IPS-15b (cell line): ENCODE measurements at regions not wholly inside any gene's neighbourhood (a gene's known extent, or its start where the extent isn't known, plus 50 kb on each side); places are given as distances from the start of the nearest gene placed in this dataset.

Experiments
- H3K27me3 ChIP-seq: one replicate; pipeline ENCODE4 v1.6.1; 2013; ENCODE audit warnings: low read length; ENCODE audit not compliant: control insufficient read depth, insufficient read depth
- H3K36me3 ChIP-seq: one replicate; pipeline ENCODE4 v1.6.1; 2013; ENCODE audit warnings: low read length; ENCODE audit not compliant: control insufficient read depth, insufficient read depth
- H3K4me1 ChIP-seq: one replicate; pipeline ENCODE4 v1.6.1; 2013; ENCODE audit warnings: mild to moderate bottlenecking, low read length; ENCODE audit not compliant: control insufficient read depth, insufficient read depth
- H3K4me3 ChIP-seq: one replicate; pipeline ENCODE4 v1.5.1; 2013; ENCODE audit warnings: low read depth, low read length
- H3K9ac ChIP-seq: one replicate; pipeline ENCODE4 v1.6.1; 2013; ENCODE audit warnings: low read depth, mild to moderate bottlenecking, low read length
- H3K9me3 ChIP-seq: one replicate; pipeline ENCODE4 v1.6.1; 2013; ENCODE audit warnings: mild to moderate bottlenecking, low read length; ENCODE audit not compliant: control insufficient read depth, insufficient read depth

DNA sequence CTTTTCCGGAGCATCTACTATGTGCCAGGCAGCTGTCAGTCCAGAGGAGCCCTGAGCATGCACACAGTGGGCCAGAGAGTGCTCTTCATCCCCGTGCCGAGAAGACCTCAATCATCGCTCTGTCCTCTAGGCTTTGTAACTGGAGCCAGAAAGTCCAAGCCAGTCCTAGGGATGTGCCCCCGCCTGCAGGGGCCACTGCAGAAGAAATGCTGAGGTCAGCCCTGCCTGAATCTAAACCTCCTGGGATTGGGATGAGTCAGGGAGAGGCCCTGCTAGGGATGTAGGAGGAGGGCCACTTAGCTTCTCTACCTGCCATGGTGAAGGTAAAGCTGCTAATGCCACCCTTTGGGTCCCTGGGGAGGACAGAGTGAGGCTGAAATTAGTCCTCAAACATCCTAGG, 146.8 kb downstream of the CDC5L start:
- H3K4me3 ChIP-seq = no peak overlapping the region
- no peak overlapping the region for H3K9ac ChIP-seq
- no peaks in the 10 kb centered on the region for H3K4me1 ChIP-seq
- no peaks in the 10 kb centered on the region for H3K27me3 ChIP-seq
- no peaks in the 10 kb centered on the region for H3K36me3 ChIP-seq
- H3K9me3 ChIP-seq = no peaks in the 10 kb centered on the region

- H3K4me3 ChIP-seq = no peak overlapping the region
- H3K27me3 ChIP-seq = no peaks in the 10 kb centered on the region
- H3K4me1 ChIP-seq = no peaks in the 10 kb centered on the region
- no peaks in the 10 kb centered on the region for H3K36me3 ChIP-seq
- no peaks in the 10 kb centered on the region for H3K9me3 ChIP-seq
- H3K9ac ChIP-seq = no peak overlapping the region
Measured at GRCh38 chr6:44535446-44535845, 147.9 kb downstream of the CDC5L start.

- Histone ChIP-seq H3K4me1 (no peaks in the 10 kb centered on the region), H3K4me3 (no peak overlapping the region), H3K27me3 (no peaks in the 10 kb centered on the region), H3K9me3 (no peaks in the 10 kb centered on the region), H3K36me3 (no peaks in the 10 kb centered on the region), H3K9ac (no peak overlapping the region)
Measured at GRCh38 chr6:44535967-44536366, 148.5 kb downstream of the CDC5L start.

- no peaks in the 10 kb centered on the region for H3K4me1 ChIP-seq
- no peaks in the 10 kb centered on the region for H3K36me3 ChIP-seq
- no peak overlapping the region for H3K9ac ChIP-seq
- H3K4me3 ChIP-seq = no peak overlapping the region
- H3K9me3 ChIP-seq = no peaks in the 10 kb centered on the region
- H3K27me3 ChIP-seq = no peaks in the 10 kb centered on the region
Measured at GRCh38 chr6:44537306-44538049, 150.0 kb downstream of the CDC5L start.

GRCh38 chr6:44538131-44538806, 150.8 kb downstream of the CDC5L start:
- Histone ChIP-seq H3K9me3 (no peaks in the 10 kb centered on the region), H3K36me3 (no peaks in the 10 kb centered on the region), H3K4me1 (no peaks in the 10 kb centered on the region), H3K27me3 (no peaks in the 10 kb centered on the region), H3K9ac (no peak overlapping the region), H3K4me3 (no peak overlapping the region)

- Histone ChIP-seq H3K36me3 (no peaks in the 10 kb centered on the region), H3K4me1 (no peaks in the 10 kb centered on the region), H3K9ac (no peak overlapping the region), H3K9me3 (no peaks in the 10 kb centered on the region), H3K27me3 (no peaks in the 10 kb centered on the region), H3K4me3 (no peak overlapping the region)
Measured at GRCh38 chr6:44538807-44539201, 151.3 kb downstream of the CDC5L start.

- H3K27me3 ChIP-seq = no peaks in the 10 kb centered on the region
- no peaks in the 10 kb centered on the region for H3K36me3 ChIP-seq
- H3K4me1 ChIP-seq = no peaks in the 10 kb centered on the region
- H3K4me3 ChIP-seq = no peak overlapping the region
- no peaks in the 10 kb centered on the region for H3K9me3 ChIP-seq
- H3K9ac ChIP-seq = no peak overlapping the region
Measured at GRCh38 chr6:44539701-44540355, 152.3 kb downstream of the CDC5L start.

GRCh38 chr6:44540881-44541280, 153.4 kb downstream of the CDC5L start:
- Histone ChIP-seq H3K9ac (no peak overlapping the region), H3K36me3 (no peaks in the 10 kb centered on the region), H3K4me1 (no peaks in the 10 kb centered on the region), H3K27me3 (no peaks in the 10 kb centered on the region), H3K4me3 (no peak overlapping the region), H3K9me3 (no peaks in the 10 kb centered on the region)

DNA sequence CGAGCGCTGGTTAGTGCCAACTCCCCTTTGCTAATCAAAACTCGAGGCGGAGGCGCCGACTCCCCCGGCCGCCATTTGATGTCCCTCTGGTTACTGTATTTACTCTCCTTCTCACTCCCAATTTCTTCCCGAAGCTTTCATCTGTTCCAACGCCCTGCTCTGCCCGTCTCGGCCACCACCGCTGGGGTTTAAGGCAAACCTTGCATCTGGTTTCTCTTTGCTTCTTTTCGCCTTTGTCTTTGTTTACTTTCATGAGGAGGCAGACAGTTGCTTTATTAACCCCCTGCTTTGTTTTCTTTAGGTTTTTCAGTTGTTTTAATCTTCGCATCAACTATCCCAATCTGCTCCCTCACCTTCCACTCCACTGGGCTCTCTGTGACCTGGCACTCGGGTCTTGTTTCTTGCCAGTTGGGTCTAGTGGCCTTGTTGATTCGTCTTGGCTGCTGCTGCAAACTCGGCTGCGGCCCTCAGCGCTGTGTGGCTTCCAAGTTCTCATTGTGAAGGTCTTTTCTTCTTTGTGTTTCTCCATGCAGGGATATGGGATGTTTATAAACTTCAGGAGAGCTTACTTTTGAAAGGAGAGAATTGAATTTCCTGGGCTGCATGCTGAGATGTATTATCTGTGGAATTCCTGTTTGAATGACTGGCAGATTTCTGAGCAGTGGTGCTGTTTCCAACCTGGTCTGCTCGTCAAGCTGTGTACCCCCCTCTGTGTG, 155.1 kb downstream of the CDC5L start:
- Histone ChIP-seq H3K36me3 (no peaks in the 10 kb centered on the region), H3K9me3 (no peaks in the 10 kb centered on the region), H3K9ac (no peak overlapping the region), H3K4me3 (no peak overlapping the region), H3K4me1 (no peaks in the 10 kb centered on the region), H3K27me3 (no peaks in the 10 kb centered on the region)

DNA sequence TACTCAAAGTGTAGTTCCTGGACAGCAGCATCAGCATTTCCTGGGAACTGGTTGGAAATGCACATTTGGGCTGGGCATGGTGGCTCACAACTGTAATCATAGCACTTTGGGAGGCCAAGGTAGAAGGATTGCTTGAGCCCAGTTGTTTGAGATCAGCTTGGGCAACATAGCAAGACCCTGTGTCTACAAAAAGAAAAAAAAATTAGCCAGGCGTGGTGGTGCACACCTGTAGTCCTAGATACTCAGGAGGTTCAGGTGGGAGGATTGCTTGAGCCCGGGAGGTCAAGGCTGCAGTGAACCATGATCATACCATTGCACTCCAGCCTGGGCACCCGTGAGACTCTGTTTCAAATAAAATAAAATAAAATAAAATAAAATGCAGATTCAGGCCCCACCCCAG, 156.2 kb downstream of the CDC5L start:
- no peak overlapping the region for H3K9ac ChIP-seq
- H3K9me3 ChIP-seq = no peaks in the 10 kb centered on the region
- no peaks in the 10 kb centered on the region for H3K36me3 ChIP-seq
- H3K4me1 ChIP-seq = no peaks in the 10 kb centered on the region
- H3K4me3 ChIP-seq = no peak overlapping the region
- no peaks in the 10 kb centered on the region for H3K27me3 ChIP-seq

GRCh38 chr6:44545224-44545623, 157.7 kb downstream of the CDC5L start:
- Histone ChIP-seq H3K36me3 (no peaks in the 10 kb centered on the region), H3K9me3 (no peaks in the 10 kb centered on the region), H3K4me3 (no peak overlapping the region), H3K9ac (no peak overlapping the region), H3K27me3 (no peaks in the 10 kb centered on the region), H3K4me1 (no peaks in the 10 kb centered on the region)
